Endothelial cell of umbilical vein (primary cell): ENCODE measurements at regions not wholly inside any gene's neighbourhood (a gene's known extent, or its start where the extent isn't known, plus 50 kb on each side); places are given as distances from the start of the nearest gene placed in this dataset.

Experiments
- BruUV-seq: library from RNA; stranded (reverse); fragments of 400-500 nt; replicated peaks from 2 replicates; lab custom pipeline; 2021; lab: Mats Ljungman, UMichigan
- CTCF ChIA-PET: fragments of 300-600, 350-600 bp; sonication (Branson Sonifier 250); formaldehyde crosslinking; loops from one replicate; lab custom pipeline; 2021; ENCODE audit warnings: antibody characterized with exemption, inconsistent platforms; lab: Charles Lee
- POLR2A ChIA-PET: fragments of 300-600, 350-600 bp; sonication (Branson Sonifier 250); formaldehyde crosslinking; loops from one replicate; lab custom pipeline; 2021; ENCODE audit warnings: antibody characterized with exemption, inconsistent platforms; lab: Charles Lee
- DNase-seq: peaks from one replicate; pipeline ENCODE4 v3.0.0-alpha.2; 2011; ENCODE audit warnings: low read depth, low spot score
- FAIRE-seq: peaks from 2 replicates; lab custom pipeline; 2011; peaks lifted over from hg19 to GRCh38; lab: Jason Lieb, UNC
- H2AFZ ChIP-seq: 2 replicates; pipeline ENCODE4 v1.6.0; 2012; ENCODE audit warnings: low read depth, low read length, control low read depth, inconsistent platforms
- H3K27ac ChIP-seq: 2 replicates; pipeline ENCODE4 v1.5.1; 2011; ENCODE audit warnings: low read depth, mild to moderate bottlenecking, control low read depth, low read length, moderate library complexity; ENCODE audit not compliant: insufficient read depth
- H3K27me3 ChIP-seq, 2 experiments: 2 replicates each; pipeline versions ENCODE4 v1.6.0 to v1.6.1; 2011; ENCODE audit warnings: low read length in 2 of 2, mixed read lengths in 1 of 2; ENCODE audit not compliant: control insufficient read depth in 2 of 2, insufficient read depth in 2 of 2
- H3K36me3 ChIP-seq, 2 experiments: 2 replicates in 1 of 2; 3 replicates in 1 of 2; pipeline ENCODE4 v1.5.1; 2011; ENCODE audit warnings: low read length in 2 of 2, mild to moderate bottlenecking in 1 of 2, moderate library complexity in 1 of 2; ENCODE audit not compliant: control insufficient read depth in 2 of 2, insufficient read depth in 2 of 2; ENCODE audit errors: extremely low read depth in 1 of 2
- H3K4me1 ChIP-seq: 3 replicates; pipeline ENCODE4 v1.5.1; 2011; ENCODE audit warnings: mild to moderate bottlenecking, low read length; ENCODE audit not compliant: control insufficient read depth, insufficient read depth; ENCODE audit errors: extremely low read depth
- H3K4me2 ChIP-seq: 2 replicates; pipeline ENCODE4 v1.6.1; 2011; ENCODE audit warnings: low read length, control low read depth, mixed read lengths; ENCODE audit not compliant: insufficient read depth
- H3K4me3 ChIP-seq, 3 experiments: fragments of 200-600 bp in 1 of 3; sonication (generic), shearing (Covaris generic) in 1 of 3; replicated peaks in 1 of 3; 2 replicates each; pipeline ENCODE4 v1.5.1; 2011 to 2016; ENCODE audit warnings: control low read depth in 3 of 3, low read length in 3 of 3, mild to moderate bottlenecking in 2 of 3, inconsistent platforms in 1 of 3, low read depth in 1 of 3, moderate library complexity in 1 of 3; ENCODE audit not compliant: insufficient read depth in 1 of 3
- H3K79me2 ChIP-seq: 2 replicates; pipeline ENCODE4 v1.6.0; 2012; ENCODE audit warnings: low read length, inconsistent platforms; ENCODE audit not compliant: control insufficient read depth, insufficient read depth
- H3K9ac ChIP-seq: replicated peaks from 2 replicates; pipeline ENCODE3; 2011; ENCODE audit warnings: low read length, control low read depth; ENCODE audit not compliant: insufficient read depth; ENCODE audit errors: extremely low read depth
- H3K9me1 ChIP-seq: replicated peaks from 3 replicates; pipeline ENCODE4 v1.6.0; 2011; ENCODE audit warnings: mild to moderate bottlenecking, low read length; ENCODE audit not compliant: control insufficient read depth, insufficient read depth; ENCODE audit errors: extremely low read depth
- H3K9me3 ChIP-seq: replicated peaks from 2 replicates; pipeline ENCODE4 v1.5.1; 2012; ENCODE audit warnings: low read length, inconsistent platforms; ENCODE audit not compliant: control insufficient read depth, insufficient read depth
- H4K20me1 ChIP-seq: replicated peaks from 2 replicates; pipeline ENCODE3; 2011; ENCODE audit warnings: mild to moderate bottlenecking, low read length; ENCODE audit not compliant: control insufficient read depth, insufficient read depth; ENCODE audit errors: extremely low read depth
- CTCF ChIP-seq, 2 donors: IDR thresholded peaks; 1 replicate in 1 of 2; 2 replicates in 1 of 2; pipeline ENCODE4 v1.5.1; 2011; ENCODE audit warnings: low read length in 2 of 2, mild to moderate bottlenecking in 2 of 2, moderate library complexity in 2 of 2, control low read depth in 1 of 2, inconsistent platforms in 1 of 2, low read depth in 1 of 2; ENCODE audit not compliant: insufficient read depth in 1 of 2; ENCODE audit errors: extremely low read depth in 1 of 2
- EZH2 ChIP-seq: IDR thresholded peaks from 2 replicates; pipeline ENCODE4 v1.6.1; 2012; ENCODE audit warnings: borderline replicate concordance, low read depth, mild to moderate bottlenecking, moderate library complexity, low read length, inconsistent platforms; ENCODE audit not compliant: severe bottlenecking
- FOS ChIP-seq: IDR thresholded peaks from 2 replicates; pipeline ENCODE4 v1.6.1; 2011; ENCODE audit warnings: mild to moderate bottlenecking, low read length, moderate library complexity, borderline replicate concordance; ENCODE audit not compliant: insufficient read depth
- GATA2 ChIP-seq: IDR thresholded peaks from 2 replicates; pipeline ENCODE4 v1.7.0; 2011; ENCODE audit warnings: low read depth, mild to moderate bottlenecking, moderate library complexity, mixed read lengths, low read length; ENCODE audit not compliant: insufficient read length, insufficient read depth
- JUN ChIP-seq: IDR thresholded peaks from 2 replicates; pipeline ENCODE4 v1.6.1; 2011; ENCODE audit warnings: borderline replicate concordance, low read depth; ENCODE audit not compliant: insufficient read length, insufficient read depth
- MAX ChIP-seq: IDR thresholded peaks from 2 replicates; pipeline ENCODE4 v1.6.1; 2011; ENCODE audit not compliant: insufficient read depth, insufficient read length
- MYC ChIP-seq: IDR thresholded peaks from one replicate; pipeline ENCODE4 v1.6.1; 2011; ENCODE audit warnings: mild to moderate bottlenecking, low read depth, low read length
- POLR2A ChIP-seq: IDR thresholded peaks from 2 replicates; pipeline ENCODE4 v1.6.1; 2012; ENCODE audit warnings: low read depth, mild to moderate bottlenecking, control low read depth, low read length
- POLR2AphosphoS5 ChIP-seq: IDR thresholded peaks from 2 replicates; pipeline ENCODE4 v1.6.1; 2012; ENCODE audit warnings: low read depth, mild to moderate bottlenecking, control low read depth, low read length, moderate library complexity; ENCODE audit not compliant: insufficient read depth
- dilution Hi-C: fragments of 300-500 bp; cut with MboI; formaldehyde crosslinking; loops from one replicate; pipeline ENCODE4 v1.15.0; 2019; ENCODE audit warnings: low sequenced_read_pairs; ENCODE audit not compliant: extremely low pct_ligation_motif_present
- intact Hi-C: fragments of 100-400 bp; cut with micrococcal nuclease; formaldehyde crosslinking; loops from one replicate; pipeline ENCODE4 v1.10.0; 2022

- FAIRE-seq, result no peak
- no peak overlapping the region for H2AFZ ChIP-seq
Observed at GRCh38 chr4:22573198-22573597, 57.3 kb upstream of the ADGRA3 start.

More at GRCh38 chr4:22573198-22573597, 57.3 kb upstream of the ADGRA3 start:
- BruUV-seq, result no TSS peak
- no peaks in the 10 kb centered on the region for H3K79me2 ChIP-seq
- H3K4me3 ChIP-seq, result no peak overlapping the region
- no peaks in the 10 kb centered on the region for H3K9me1 ChIP-seq
- ChIA-PET CTCF (no interaction called here), POLR2A (no interaction called here)
- no peaks in the 10 kb centered on the region for H4K20me1 ChIP-seq
- no peak for DNase-seq
- TF ChIP-seq FOS, result no peak
- no peak for TF ChIP-seq EZH2
- TF ChIP-seq JUN, result no peak
- TF ChIP-seq MAX, result no peak
- TF ChIP-seq MYC, result no peak
- no peak for TF ChIP-seq GATA2
- TF ChIP-seq CTCF (IDR thresholded peaks at IDR 0.05; ENCODE audit: extremely low read depth in 1 of 2, insufficient read depth in 1 of 2, low read depth in 1 of 2, low read length in 2 of 2), result no peak
- TF ChIP-seq POLR2AphosphoS5, result no peak
- TF ChIP-seq POLR2A, result no peak
- H3K4me2 ChIP-seq, result no peak overlapping the region
- intact Hi-C loops, result no loop called here
- H3K9me3 ChIP-seq, result no peaks in the 10 kb centered on the region
- no peak overlapping the region for H3K9ac ChIP-seq
- H3K4me1 ChIP-seq, result no peaks in the 10 kb centered on the region
- H3K27ac ChIP-seq, result no peak overlapping the region
- H3K27me3 ChIP-seq, result no peaks in the 10 kb centered on the region
- dilution Hi-C loops, result no loop called here
- H3K36me3 ChIP-seq, result no peaks in the 10 kb centered on the region
